HCT116 (cell line): ENCODE measurements at regions not wholly inside any gene's neighbourhood (a gene's known extent, or its start where the extent isn't known, plus 50 kb on each side); places are given as distances from the start of the nearest gene placed in this dataset.

Experiments
- ATAC-seq: fragments of 200-7000 bp; cut with Tn5 transposase; 2 replicates; pipeline ENCODE4 v1.9.1; 2020; ENCODE audit warnings: mild to moderate bottlenecking, moderate library complexity
- BruUV-seq: library from RNA; stranded (reverse); fragments of 400-500 nt; replicated peaks from 2 replicates; lab custom pipeline; 2021; lab: Mats Ljungman, UMichigan
- CTCF ChIA-PET: fragments of 300-600 bp; sonication (Branson Sonifier 250); formaldehyde crosslinking; loops from one replicate; lab custom pipeline; 2021; ENCODE audit warnings: antibody characterized with exemption; lab: Charles Lee
- POLR2A ChIA-PET: fragments of 300-600, 350-600 bp; sonication (Branson Sonifier 250); formaldehyde crosslinking; loops from one replicate; lab custom pipeline; 2021; ENCODE audit warnings: antibody characterized with exemption; lab: Charles Lee
- RAD21 ChIA-PET, 2 experiments: fragments of 300-600 bp; sonication (Branson Sonifier 250); formaldehyde crosslinking; loops; one replicate each; lab custom pipeline; 2023; ENCODE audit warnings: low total read pairs in 2 of 2; ENCODE audit not compliant: uncharacterized antibody in 2 of 2, unreplicated experiment in 2 of 2, low non-redundant PET in 1 of 2; lab: Charles Lee
- DNase-seq: peaks from one replicate; pipeline ENCODE4 v3.0.0-alpha.2; 2010; ENCODE audit warnings: low read depth, low spot score
- H2AFZ ChIP-seq: fragments of 200-600 bp; shearing (Covaris generic), sonication (generic); 2 replicates; pipeline ENCODE4 v1.6.1; 2017; ENCODE audit warnings: low read depth, mixed run types, mixed read lengths, antibody characterized with exemption, low read length; ENCODE audit not compliant: poor library complexity, severe bottlenecking
- H3K27ac ChIP-seq: 2 replicates; pipeline ENCODE4 v1.5.1; 2012; ENCODE audit warnings: low read depth, low read length
- H3K27me3 ChIP-seq: fragments of 200-600 bp; sonication (generic); 2 replicates; pipeline ENCODE4 v1.6.1; 2016; ENCODE audit warnings: mixed run types, low read length, mixed read lengths; ENCODE audit not compliant: insufficient read depth
- H3K36me3 ChIP-seq, 2 experiments: fragments of 200-500 bp in 1 of 2; fragments of 200-600 bp in 1 of 2; sonication (Bioruptor generic) in 1 of 2; sonication (generic) in 1 of 2; 2 replicates each; pipeline versions ENCODE4 v1.5.1 to v1.6.1; 2014 to 2016; ENCODE audit warnings: low read length in 2 of 2, inconsistent platforms in 1 of 2, mixed read lengths in 1 of 2, mixed run types in 1 of 2; ENCODE audit not compliant: insufficient read depth in 2 of 2, control insufficient read depth in 1 of 2
- H3K4me1 ChIP-seq, 2 experiments: fragments of 200-600 bp in 1 of 2; sonication (generic) in 1 of 2; 2 replicates each; pipeline versions ENCODE4 v1.5.1 to v1.6.1; 2012 to 2017; ENCODE audit warnings: low read length in 2 of 2, inconsistent platforms in 1 of 2, mild to moderate bottlenecking in 1 of 2, mixed read lengths in 1 of 2, mixed run types in 1 of 2, moderate library complexity in 1 of 2; ENCODE audit not compliant: insufficient read depth in 2 of 2, control insufficient read depth in 1 of 2
- H3K4me2 ChIP-seq: fragments of 200-600 bp; sonication (generic); 2 replicates; pipeline ENCODE4 v1.6.1; 2017; ENCODE audit warnings: mixed run types, low read length, mixed read lengths
- H3K4me3 ChIP-seq, 2 experiments: fragments of 200-600 bp in 1 of 2; sonication (generic) in 1 of 2; replicated peaks in 1 of 2; 2 replicates each; pipeline ENCODE4 v1.5.1; 2011 to 2016; ENCODE audit warnings: low read length in 2 of 2, control low read depth in 1 of 2, low read depth in 1 of 2, mild to moderate bottlenecking in 1 of 2, mixed read lengths in 1 of 2, mixed run types in 1 of 2
- H3K79me2 ChIP-seq: fragments of 200-600 bp; sonication (generic); 2 replicates; pipeline ENCODE4 v1.6.1; 2017; ENCODE audit warnings: mild to moderate bottlenecking, mixed run types, low read length, moderate library complexity, mixed read lengths; ENCODE audit not compliant: insufficient read depth
- H3K9ac ChIP-seq: fragments of 200-600 bp; sonication (generic); 2 replicates; pipeline ENCODE4 v1.6.1; 2016; ENCODE audit warnings: low read length, mixed read lengths
- H3K9me2 ChIP-seq: fragments of 200-600 bp; sonication (generic), shearing (Covaris generic); 2 replicates; pipeline ENCODE4 v1.6.1; 2017; ENCODE audit warnings: mixed run types, mild to moderate bottlenecking, moderate library complexity; ENCODE audit not compliant: insufficient read depth
- H3K9me3 ChIP-seq, 2 experiments: fragments of 200-500 bp in 1 of 2; fragments of 200-600 bp in 1 of 2; sonication (Bioruptor generic) in 1 of 2; sonication (generic) in 1 of 2; 2 replicates each; pipeline ENCODE4 v1.6.1; 2014 to 2017; ENCODE audit warnings: low read length in 2 of 2, mixed read lengths in 2 of 2, inconsistent platforms in 1 of 2, low read depth in 1 of 2, mild to moderate bottlenecking in 1 of 2, mixed run types in 1 of 2, moderate library complexity in 1 of 2; ENCODE audit not compliant: control insufficient read depth in 1 of 2, insufficient read depth in 1 of 2
- H4K20me1 ChIP-seq: fragments of 200-600 bp; sonication (generic), shearing (Covaris generic); 2 replicates; pipeline ENCODE4 v1.6.1; 2017; ENCODE audit warnings: mixed run types, mild to moderate bottlenecking, moderate library complexity; ENCODE audit not compliant: insufficient read depth
- REST ChIP-seq: IDR thresholded peaks from 2 replicates; pipeline ENCODE4 v1.6.1; 2012; ENCODE audit warnings: low read depth
- SIN3A ChIP-seq: IDR thresholded peaks from 2 replicates; pipeline ENCODE4 v1.6.1; 2012; ENCODE audit warnings: low read depth
- SP1 ChIP-seq: IDR thresholded peaks from 2 replicates; pipeline ENCODE4 v1.6.1; 2012; ENCODE audit warnings: low read depth
- ZNF274 ChIP-seq: fragments of 200-500 bp; sonication (Bioruptor generic); IDR thresholded peaks from 2 replicates; pipeline ENCODE4 v1.6.1; 2014; ENCODE audit warnings: mild to moderate bottlenecking, low read depth, low read length, inconsistent platforms
- intact Hi-C: fragments of 100-400 bp; cut with micrococcal nuclease; formaldehyde crosslinking; loops from 2 replicates; pipeline ENCODE4 v1.10.0; 2022
- TF ChIP-seq, protein P1 (sequence below): IDR thresholded peaks from 2 replicates; pipeline ENCODE4 v1.6.1; 2012

- H3K9me2 ChIP-seq = no peaks in the 10 kb centered on the region
Measured at GRCh38 chr6:85298553-85298952, 151.3 kb upstream of the NT5E start.

More at GRCh38 chr6:85298553-85298952, 151.3 kb upstream of the NT5E start:
- no peaks in the 10 kb centered on the region for H3K4me1 ChIP-seq
- TF ChIP-seq, protein P1, sequence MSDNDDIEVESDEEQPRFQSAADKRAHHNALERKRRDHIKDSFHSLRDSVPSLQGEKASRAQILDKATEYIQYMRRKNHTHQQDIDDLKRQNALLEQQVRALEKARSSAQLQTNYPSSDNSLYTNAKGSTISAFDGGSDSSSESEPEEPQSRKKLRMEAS = no peak
- TF ChIP-seq SIN3A (no peak), ZNF274 (no peak), REST (no peak), SP1 (no peak)
- BruUV-seq = no TSS peak
- H3K9me3 ChIP-seq = no peaks in the 10 kb centered on the region
- H3K4me2 ChIP-seq = no peak overlapping the region
- POLR2A ChIA-PET = no interaction called here
- intact Hi-C loops = no loop called here
- DNase-seq = no peak
- CTCF ChIA-PET = no interaction called here
- no peaks in the 10 kb centered on the region for H4K20me1 ChIP-seq
- no peak overlapping the region for H3K27ac ChIP-seq
- no peak for ATAC-seq
- H3K36me3 ChIP-seq = no peaks in the 10 kb centered on the region
- no peak overlapping the region for H2AFZ ChIP-seq
- H3K4me3 ChIP-seq = no peak overlapping the region
- RAD21 ChIA-PET = no interaction called here
- H3K9ac ChIP-seq = no peak overlapping the region
- H3K27me3 ChIP-seq = no peaks in the 10 kb centered on the region; the same call in 1 of the 2 replicates
- no peaks in the 10 kb centered on the region for H3K79me2 ChIP-seq
